RWPE2 (cell line): ENCODE measurements at regions not wholly inside any gene's neighbourhood (a gene's known extent, or its start where the extent isn't known, plus 50 kb on each side); places are given as distances from the start of the nearest gene placed in this dataset.
"Not testable (repeated sequence)": the region's sequence is repeated elsewhere in the genome, so short reads cannot be mapped to it uniquely, and the experiment has no call there.

ENCODE experiments used
- ATAC-seq: fragments of 200-7000 bp; cut with Tn5 transposase; 3 replicates; pipeline ENCODE4 v1.9.1; 2021; ENCODE audit warnings: low read depth
- DNase-seq: peaks from one replicate; pipeline ENCODE4 v3.0.0-alpha.2; 2020; ENCODE audit warnings: low spot score
- H3K27ac ChIP-seq: fragments of 450-650 bp; 2 replicates; pipeline ENCODE4 v1.5.1; 2017; ENCODE audit warnings: mild to moderate bottlenecking; ENCODE audit not compliant: poor library complexity, severe bottlenecking
- H3K27me3 ChIP-seq: fragments of 250-450 bp; sonication (Bioruptor Pico); 2 replicates; pipeline ENCODE4 v1.5.1; 2021; ENCODE audit warnings: mild to moderate bottlenecking, moderate library complexity; ENCODE audit not compliant: insufficient read depth, poor library complexity, severe bottlenecking
- H3K36me3 ChIP-seq: fragments of 250-450 bp; sonication (Bioruptor Pico); 2 replicates; pipeline ENCODE4 v1.5.1; 2020; ENCODE audit warnings: low read depth, mild to moderate bottlenecking, moderate library complexity
- H3K4me1 ChIP-seq: fragments of 250-450 bp; sonication (Bioruptor Pico); 2 replicates; pipeline ENCODE4 v1.5.1; 2021; ENCODE audit warnings: mild to moderate bottlenecking, moderate library complexity; ENCODE audit not compliant: insufficient read depth, poor library complexity, severe bottlenecking
- H3K4me3 ChIP-seq: fragments of 250-450 bp; sonication (Bioruptor Pico); 2 replicates; pipeline ENCODE4 v1.5.1; 2021; ENCODE audit warnings: mild to moderate bottlenecking, moderate library complexity; ENCODE audit not compliant: severe bottlenecking
- H3K9me3 ChIP-seq: fragments of 250-450 bp; sonication (Bioruptor Pico); 2 replicates; pipeline ENCODE4 v1.5.1; 2021; ENCODE audit warnings: mild to moderate bottlenecking, moderate library complexity; ENCODE audit not compliant: severe bottlenecking
- CTCF ChIP-seq: fragments of 450-650 bp; IDR thresholded peaks from one replicate; pipeline ENCODE4 v1.5.1; 2017; ENCODE audit warnings: mild to moderate bottlenecking, moderate library complexity; ENCODE audit not compliant: poor library complexity, severe bottlenecking

GRCh38 chr7:94706996-94707740, 51.2 kb upstream of the SGCE start:
- H3K36me3 ChIP-seq = no peaks in the 10 kb centered on the region
- no peak for ATAC-seq
- no peak for DNase-seq

GRCh38 chr7:94710256-94710655, 54.3 kb upstream of the SGCE start:
- Histone ChIP-seq H3K9me3 (no peaks in the 10 kb centered on the region), H3K4me3 (no peak overlapping the region), H3K36me3 (no peaks in the 10 kb centered on the region), H3K4me1 (no peaks in the 10 kb centered on the region), H3K27me3 (no peaks in the 10 kb centered on the region), H3K27ac (no peak overlapping the region)
- ATAC-seq = no peak
- no peak for TF ChIP-seq CTCF
- DNase-seq = no peak

More at GRCh38 chr7:94706996-94707740, 51.2 kb upstream of the SGCE start:
- no peak overlapping the region for H3K27ac ChIP-seq
- H3K9me3 ChIP-seq = no peaks in the 10 kb centered on the region
- peaks cover 1% of the 10 kb centered on the region for H3K4me1 ChIP-seq
- TF ChIP-seq CTCF = no peak
- no peak overlapping the region for H3K4me3 ChIP-seq
- H3K27me3 ChIP-seq = no peaks in the 10 kb centered on the region

GRCh38 chr7:94722360-94722759, 66.4 kb upstream of the SGCE start:
- not testable (repeated sequence) for DNase-seq, H3K36me3 ChIP-seq, H3K27ac ChIP-seq, H3K4me3 ChIP-seq, H3K27me3 ChIP-seq, H3K9me3 ChIP-seq, H3K4me1 ChIP-seq, ATAC-seq

- not testable (repeated sequence) for H3K9me3 ChIP-seq, ATAC-seq, DNase-seq, H3K36me3 ChIP-seq, H3K27ac ChIP-seq, H3K4me3 ChIP-seq, H3K27me3 ChIP-seq, H3K4me1 ChIP-seq
Measured at GRCh38 chr7:94728893-94729292, 73.0 kb upstream of the SGCE start.

GRCh38 chr7:94738071-94738470, 82.1 kb upstream of the SGCE start:
- TF ChIP-seq CTCF = no peak
- H3K9me3 ChIP-seq = no peaks in the 10 kb centered on the region
- DNase-seq (no peak), ATAC-seq (no peak)
- no peak overlapping the region for H3K27ac ChIP-seq
- no peaks in the 10 kb centered on the region for H3K27me3 ChIP-seq
- H3K36me3 ChIP-seq = no peaks in the 10 kb centered on the region
- no peak overlapping the region for H3K4me3 ChIP-seq
- H3K4me1 ChIP-seq = no peaks in the 10 kb centered on the region

- Histone ChIP-seq H3K27me3 (no peaks in the 10 kb centered on the region), H3K9me3 (no peaks in the 10 kb centered on the region), H3K4me1 (no peaks in the 10 kb centered on the region), H3K27ac (no peak overlapping the region), H3K4me3 (no peak overlapping the region), H3K36me3 (no peaks in the 10 kb centered on the region)
- TF ChIP-seq CTCF = no peak
- DNase-seq = no peak
- ATAC-seq = no peak
Measured at GRCh38 chr7:94739180-94739579, 83.2 kb upstream of the SGCE start.
